ENCODE measurements at regions not wholly inside any gene's neighbourhood (a gene's known extent, or its start where the extent isn't known, plus 50 kb on each side); places are given as distances from the start of the nearest gene placed in this dataset.
"Not testable (repeated sequence)": the region's sequence is repeated elsewhere in the genome, so short reads cannot be mapped to it uniquely, and the experiment has no call there.

GRCh38 chr2:107725824-107726223, 100.9 kb upstream of the RGPD4 start:
- H3K27ac Mint-ChIP-seq; H3K36me3 Mint-ChIP-seq (ENCODE audit: low read depth); H3K4me1 Mint-ChIP-seq; H3K4me3 Mint-ChIP-seq; intact Hi-C loops (cut with micrococcal nuclease); H3K27me3 Mint-ChIP-seq; H3K9me3 Mint-ChIP-seq; DNase-seq: not testable (repeated sequence)

GRCh38 chr2:107727318-107727717, 99.4 kb upstream of the RGPD4 start:
- no peak overlapping the region for H3K4me3 Mint-ChIP-seq
- no peaks in the 10 kb centered on the region for H3K27me3 Mint-ChIP-seq
- intact Hi-C loops (cut with micrococcal nuclease): no loop called here
- H3K27ac Mint-ChIP-seq: no peak overlapping the region
- peaks cover 3% of the 10 kb centered on the region for H3K9me3 Mint-ChIP-seq
- H3K4me1 Mint-ChIP-seq: no peaks in the 10 kb centered on the region
- no peak for DNase-seq
- H3K36me3 Mint-ChIP-seq (ENCODE audit: low read depth): no peaks in the 10 kb centered on the region

GRCh38 chr2:107728586-107728985, 98.1 kb upstream of the RGPD4 start:
- H3K4me1 Mint-ChIP-seq: no peaks in the 10 kb centered on the region
- H3K27ac Mint-ChIP-seq: no peak overlapping the region
- H3K36me3 Mint-ChIP-seq (ENCODE audit: low read depth): no peaks in the 10 kb centered on the region

GRCh38 chr2:107729440-107729839, 97.3 kb upstream of the RGPD4 start:
- peaks cover 3% of the 10 kb centered on the region for H3K9me3 Mint-ChIP-seq
- no peak overlapping the region for H3K27ac Mint-ChIP-seq

More at GRCh38 chr2:107728586-107728985, 98.1 kb upstream of the RGPD4 start:
- Mint-ChIP-seq H3K9me3 (peaks cover 3% of the 10 kb centered on the region), H3K4me3 (no peak overlapping the region), H3K27me3 (no peaks in the 10 kb centered on the region)
- intact Hi-C loops (cut with micrococcal nuclease): no loop called here
- DNase-seq: no peak

GRCh38 chr2:107730898-107731297, 95.8 kb upstream of the RGPD4 start:
- Mint-ChIP-seq H3K4me3 (no peak overlapping the region), H3K4me1 (no peaks in the 10 kb centered on the region), H3K9me3 (peaks cover under 1% of the 10 kb centered on the region), H3K27ac (no peak overlapping the region), H3K27me3 (no peaks in the 10 kb centered on the region), H3K36me3 (ENCODE audit: low read depth) (no peaks in the 10 kb centered on the region)
- no peak for DNase-seq
- intact Hi-C loops (cut with micrococcal nuclease): no loop called here

More at GRCh38 chr2:107729440-107729839, 97.3 kb upstream of the RGPD4 start:
- Mint-ChIP-seq H3K4me1 (no peaks in the 10 kb centered on the region), H3K36me3 (ENCODE audit: low read depth) (no peaks in the 10 kb centered on the region), H3K4me3 (no peak overlapping the region), H3K27me3 (no peaks in the 10 kb centered on the region)
- intact Hi-C loops (cut with micrococcal nuclease): no loop called here
- DNase-seq: no peak

- no peaks in the 10 kb centered on the region for H3K4me1 Mint-ChIP-seq
- no peak for DNase-seq
- H3K27me3 Mint-ChIP-seq: no peaks in the 10 kb centered on the region
- H3K4me3 Mint-ChIP-seq: no peak overlapping the region
- H3K27ac Mint-ChIP-seq: no peak overlapping the region
- no peaks in the 10 kb centered on the region for H3K9me3 Mint-ChIP-seq
- no peaks in the 10 kb centered on the region for H3K36me3 Mint-ChIP-seq (ENCODE audit: low read depth)
- intact Hi-C loops (cut with micrococcal nuclease): no loop called here
Observed at GRCh38 chr2:107731435-107731834, 95.3 kb upstream of the RGPD4 start.

- Mint-ChIP-seq H3K27me3 (no peaks in the 10 kb centered on the region), H3K4me3 (no peak overlapping the region), H3K4me1 (no peaks in the 10 kb centered on the region), H3K27ac (no peak overlapping the region), H3K9me3 (no peaks in the 10 kb centered on the region), H3K36me3 (ENCODE audit: low read depth) (no peaks in the 10 kb centered on the region)
- intact Hi-C loops (cut with micrococcal nuclease): no loop called here
- DNase-seq: no peak
Observed at GRCh38 chr2:107735201-107735600, 91.5 kb upstream of the RGPD4 start.

- no peak overlapping the region for H3K4me3 Mint-ChIP-seq
- no peaks in the 10 kb centered on the region for H3K27me3 Mint-ChIP-seq
- no peak overlapping the region for H3K27ac Mint-ChIP-seq
- no peaks in the 10 kb centered on the region for H3K9me3 Mint-ChIP-seq
- H3K4me1 Mint-ChIP-seq: no peaks in the 10 kb centered on the region
- DNase-seq: no peak
- intact Hi-C loops (cut with micrococcal nuclease): no loop called here
- H3K36me3 Mint-ChIP-seq (ENCODE audit: low read depth): no peaks in the 10 kb centered on the region
Observed at GRCh38 chr2:107737756-107738155, 88.9 kb upstream of the RGPD4 start.

GRCh38 chr2:107738266-107738665, 88.4 kb upstream of the RGPD4 start:
- H3K4me1 Mint-ChIP-seq: no peaks in the 10 kb centered on the region
- DNase-seq: no peak
- H3K9me3 Mint-ChIP-seq: no peaks in the 10 kb centered on the region
- H3K4me3 Mint-ChIP-seq: no peak overlapping the region
- no peaks in the 10 kb centered on the region for H3K36me3 Mint-ChIP-seq (ENCODE audit: low read depth)
- no peaks in the 10 kb centered on the region for H3K27me3 Mint-ChIP-seq
- intact Hi-C loops (cut with micrococcal nuclease): no loop called here
- H3K27ac Mint-ChIP-seq: no peak overlapping the region

- intact Hi-C loops (cut with micrococcal nuclease): no loop called here
- no peaks in the 10 kb centered on the region for H3K9me3 Mint-ChIP-seq
Observed at GRCh38 chr2:107740300-107740699, 86.4 kb upstream of the RGPD4 start.

GRCh38 chr2:107742460-107743027, 84.1 kb upstream of the RGPD4 start:
- Mint-ChIP-seq H3K27ac (no peak overlapping the region), H3K4me1 (no peaks in the 10 kb centered on the region), H3K27me3 (no peaks in the 10 kb centered on the region), H3K9me3 (no peaks in the 10 kb centered on the region), H3K4me3 (no peak overlapping the region), H3K36me3 (ENCODE audit: low read depth) (no peaks in the 10 kb centered on the region)
- intact Hi-C loops (cut with micrococcal nuclease): no loop called here
- no peak for DNase-seq

More at GRCh38 chr2:107740300-107740699, 86.4 kb upstream of the RGPD4 start:
- Mint-ChIP-seq H3K27me3 (no peaks in the 10 kb centered on the region), H3K4me3 (no peak overlapping the region), H3K4me1 (no peaks in the 10 kb centered on the region), H3K36me3 (ENCODE audit: low read depth) (no peaks in the 10 kb centered on the region), H3K27ac (no peak overlapping the region)
- DNase-seq: no peak

GRCh38 chr2:107743274-107743673, 83.4 kb upstream of the RGPD4 start:
- intact Hi-C loops (cut with micrococcal nuclease): no loop called here
- Mint-ChIP-seq H3K9me3 (no peaks in the 10 kb centered on the region), H3K27ac (no peak overlapping the region), H3K4me1 (no peaks in the 10 kb centered on the region), H3K36me3 (ENCODE audit: low read depth) (no peaks in the 10 kb centered on the region), H3K27me3 (no peaks in the 10 kb centered on the region), H3K4me3 (no peak overlapping the region)
- no peak for DNase-seq

GRCh38 chr2:107745100-107745499, 81.6 kb upstream of the RGPD4 start:
- H3K36me3 Mint-ChIP-seq (ENCODE audit: low read depth): no peaks in the 10 kb centered on the region
- H3K27me3 Mint-ChIP-seq: no peaks in the 10 kb centered on the region
- H3K27ac Mint-ChIP-seq: no peak overlapping the region
- intact Hi-C loops (cut with micrococcal nuclease): no loop called here
- DNase-seq: no peak
- H3K4me1 Mint-ChIP-seq: no peaks in the 10 kb centered on the region
- H3K4me3 Mint-ChIP-seq: no peak overlapping the region
- no peaks in the 10 kb centered on the region for H3K9me3 Mint-ChIP-seq

GRCh38 chr2:107746552-107747198, 80.0 kb upstream of the RGPD4 start:
- intact Hi-C loops (cut with micrococcal nuclease); H3K27me3 Mint-ChIP-seq; H3K27ac Mint-ChIP-seq: not testable (repeated sequence)

More at GRCh38 chr2:107746552-107747198, 80.0 kb upstream of the RGPD4 start:
- DNase-seq; H3K4me3 Mint-ChIP-seq; H3K9me3 Mint-ChIP-seq; H3K4me1 Mint-ChIP-seq; H3K36me3 Mint-ChIP-seq (ENCODE audit: low read depth): not testable (repeated sequence)
